ENCODE measurements at regions not wholly inside any gene's neighbourhood (a gene's known extent, or its start where the extent isn't known, plus 50 kb on each side); places are given as distances from the start of the nearest gene placed in this dataset.

DNA sequence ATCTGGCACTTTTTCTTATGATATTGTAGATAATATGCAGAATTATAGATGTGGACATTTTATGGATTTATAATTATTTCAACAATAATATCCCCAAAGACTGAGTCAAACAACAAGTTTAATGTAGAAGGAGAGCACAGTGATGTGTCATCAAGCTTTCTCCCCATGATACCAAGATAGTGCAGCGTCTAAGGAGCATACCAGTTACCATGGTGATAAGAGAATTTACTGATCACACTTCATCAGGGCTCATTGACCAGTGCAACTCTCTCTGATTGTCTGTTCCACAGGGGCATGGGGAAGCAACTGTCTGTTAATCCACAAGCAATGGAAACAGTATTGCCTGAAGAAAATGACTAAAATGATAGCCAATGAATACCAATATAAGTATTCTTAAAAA lies 209.6 kb upstream of the DPYD start:
- no peak for TF ChIP-seq TCF12 (IDR thresholded peaks at IDR 0.05; ENCODE audit: low read depth)
- no peak for TF ChIP-seq CREB1 (IDR thresholded peaks at IDR 0.05; ENCODE audit: low read depth)
- TF ChIP-seq YY1 (IDR thresholded peaks at IDR 0.05; ENCODE audit: low read depth) = no peak
- TF ChIP-seq, protein P1, sequence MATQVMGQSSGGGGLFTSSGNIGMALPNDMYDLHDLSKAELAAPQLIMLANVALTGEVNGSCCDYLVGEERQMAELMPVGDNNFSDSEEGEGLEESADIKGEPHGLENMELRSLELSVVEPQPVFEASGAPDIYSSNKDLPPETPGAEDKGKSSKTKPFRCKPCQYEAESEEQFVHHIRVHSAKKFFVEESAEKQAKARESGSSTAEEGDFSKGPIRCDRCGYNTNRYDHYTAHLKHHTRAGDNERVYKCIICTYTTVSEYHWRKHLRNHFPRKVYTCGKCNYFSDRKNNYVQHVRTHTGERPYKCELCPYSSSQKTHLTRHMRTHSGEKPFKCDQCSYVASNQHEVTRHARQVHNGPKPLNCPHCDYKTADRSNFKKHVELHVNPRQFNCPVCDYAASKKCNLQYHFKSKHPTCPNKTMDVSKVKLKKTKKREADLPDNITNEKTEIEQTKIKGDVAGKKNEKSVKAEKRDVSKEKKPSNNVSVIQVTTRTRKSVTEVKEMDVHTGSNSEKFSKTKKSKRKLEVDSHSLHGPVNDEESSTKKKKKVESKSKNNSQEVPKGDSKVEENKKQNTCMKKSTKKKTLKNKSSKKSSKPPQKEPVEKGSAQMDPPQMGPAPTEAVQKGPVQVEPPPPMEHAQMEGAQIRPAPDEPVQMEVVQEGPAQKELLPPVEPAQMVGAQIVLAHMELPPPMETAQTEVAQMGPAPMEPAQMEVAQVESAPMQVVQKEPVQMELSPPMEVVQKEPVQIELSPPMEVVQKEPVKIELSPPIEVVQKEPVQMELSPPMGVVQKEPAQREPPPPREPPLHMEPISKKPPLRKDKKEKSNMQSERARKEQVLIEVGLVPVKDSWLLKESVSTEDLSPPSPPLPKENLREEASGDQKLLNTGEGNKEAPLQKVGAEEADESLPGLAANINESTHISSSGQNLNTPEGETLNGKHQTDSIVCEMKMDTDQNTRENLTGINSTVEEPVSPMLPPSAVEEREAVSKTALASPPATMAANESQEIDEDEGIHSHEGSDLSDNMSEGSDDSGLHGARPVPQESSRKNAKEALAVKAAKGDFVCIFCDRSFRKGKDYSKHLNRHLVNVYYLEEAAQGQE (IDR thresholded peaks at IDR 0.05; ENCODE audit: low read depth) = no peak
- no peak for TF ChIP-seq EP300 (IDR thresholded peaks at IDR 0.05; ENCODE audit: borderline replicate concordance)
- TF ChIP-seq, protein P2, sequence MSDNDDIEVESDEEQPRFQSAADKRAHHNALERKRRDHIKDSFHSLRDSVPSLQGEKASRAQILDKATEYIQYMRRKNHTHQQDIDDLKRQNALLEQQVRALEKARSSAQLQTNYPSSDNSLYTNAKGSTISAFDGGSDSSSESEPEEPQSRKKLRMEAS (IDR thresholded peaks at IDR 0.05) = no peak
- TF ChIP-seq CEBPB (IDR thresholded peaks at IDR 0.05) = no peak
- TF ChIP-seq FOXM1 (IDR thresholded peaks at IDR 0.05; ENCODE audit: borderline replicate concordance, low read depth) = no peak

Data from Ishikawa (cell line).